GM12892 (cell line): ENCODE measurements at regions not wholly inside any gene's neighbourhood (a gene's known extent, or its start where the extent isn't known, plus 50 kb on each side); places are given as distances from the start of the nearest gene placed in this dataset.
"Not testable (repeated sequence)": the region's sequence is repeated elsewhere in the genome, so short reads cannot be mapped to it uniquely, and the experiment has no call there.

Experiments
- DNase-seq: peaks from one replicate; pipeline ENCODE4 v3.0.0; 2011; ENCODE audit not compliant: insufficient read length
- FAIRE-seq: peaks from 2 replicates; lab custom pipeline; 2011; peaks lifted over from hg19 to GRCh38; lab: Jason Lieb, UNC
- POLR2A ChIP-seq: IDR thresholded peaks from 2 replicates; pipeline ENCODE4 v1.6.1; 2011; ENCODE audit warnings: low read depth, low read length, control low read depth
- POLR2AphosphoS5 ChIP-seq: IDR thresholded peaks from 2 replicates; pipeline ENCODE4 v1.6.1; 2011; ENCODE audit warnings: low read depth, low read length, control low read depth
- TAF1 ChIP-seq: IDR thresholded peaks from 2 replicates; pipeline ENCODE4 v1.6.1; 2011; ENCODE audit warnings: low read depth, mild to moderate bottlenecking, control low read depth, low read length, borderline replicate concordance

DNA sequence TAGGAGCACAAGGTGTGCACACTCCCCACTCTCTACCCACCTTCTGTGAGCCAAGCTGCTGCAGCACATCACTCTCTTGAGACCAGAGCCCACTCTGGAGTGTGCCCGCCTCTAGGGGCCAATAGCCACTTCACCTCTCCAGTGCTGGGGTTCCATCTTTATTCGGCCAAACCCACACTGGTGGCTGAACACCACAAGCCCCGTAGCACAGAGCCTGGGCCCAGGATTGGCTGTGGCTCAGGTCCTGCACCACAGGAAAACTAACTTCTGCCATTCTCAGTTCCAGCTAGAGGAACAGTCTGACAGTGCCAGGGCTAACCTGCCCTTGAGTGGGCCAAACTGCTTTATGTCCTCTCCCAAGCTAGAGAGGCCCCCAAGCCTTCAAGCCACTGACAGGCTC, 111.0 kb upstream of the TOX3 start:
- DNase-seq, result no peak
- FAIRE-seq, result no peak
- no peak for TF ChIP-seq POLR2AphosphoS5
- TF ChIP-seq POLR2A, result no peak
- TF ChIP-seq TAF1, result no peak

DNA sequence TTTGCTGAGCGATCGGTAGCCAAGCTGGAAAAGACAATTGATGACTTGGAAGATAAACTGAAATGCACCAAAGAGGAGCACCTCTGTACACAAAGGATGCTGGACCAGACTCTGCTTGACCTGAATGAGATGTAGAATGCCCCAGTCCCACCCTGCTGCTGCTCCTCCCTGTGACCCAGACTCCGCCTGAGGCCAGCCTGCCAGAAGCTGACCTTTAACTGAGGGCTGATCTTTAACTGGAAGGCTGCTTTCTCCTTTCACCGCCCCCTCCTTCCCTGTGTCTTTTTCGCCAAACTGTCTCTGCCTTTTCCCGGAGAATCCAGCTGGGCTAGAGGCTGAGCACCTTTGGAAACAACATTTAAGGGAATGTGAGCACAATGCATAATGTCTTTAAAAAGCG, 109.0 kb upstream of the TOX3 start:
- not testable (repeated sequence) for FAIRE-seq, DNase-seq

DNA sequence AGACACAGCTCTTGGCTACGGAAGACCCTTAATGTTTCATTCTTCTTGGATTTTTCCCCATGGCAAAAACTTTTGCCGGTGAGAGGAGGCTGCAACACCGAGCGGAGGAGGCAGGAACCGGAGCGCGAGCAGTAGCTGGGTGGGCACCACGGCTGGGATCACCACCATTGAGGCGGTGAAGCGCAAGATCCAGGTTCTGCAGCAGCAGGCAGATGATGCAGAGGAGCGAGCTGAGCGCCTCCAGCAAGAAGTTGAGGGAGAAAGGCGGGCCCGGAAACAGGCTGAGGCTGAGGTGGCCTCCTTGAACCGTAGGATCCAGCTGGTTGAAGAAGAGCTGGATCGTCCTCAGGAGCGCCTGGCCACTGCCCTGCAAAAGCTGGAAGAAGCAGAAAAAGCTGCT, 108.2 kb upstream of the TOX3 start:
- not testable (repeated sequence) for FAIRE-seq, DNase-seq

DNA sequence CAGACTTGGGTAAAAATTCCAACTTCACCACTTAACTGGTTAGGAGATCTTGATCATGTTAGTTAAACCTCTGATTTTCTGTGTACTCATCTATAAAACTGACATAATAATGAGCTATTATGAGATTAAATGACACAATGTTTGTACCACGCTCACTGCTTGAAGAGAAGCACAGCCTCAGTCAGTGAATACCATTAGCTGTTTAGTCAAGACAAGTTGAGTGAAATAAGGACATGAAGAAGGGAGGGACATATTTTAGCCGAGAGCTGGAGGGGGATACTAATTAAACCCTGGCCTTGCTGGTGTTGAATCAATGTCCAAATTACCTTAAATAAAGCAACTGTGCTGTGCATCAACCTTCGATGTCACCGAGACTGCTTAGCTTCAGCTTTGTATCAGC, 105.1 kb upstream of the TOX3 start:
- no peak for FAIRE-seq
- TF ChIP-seq POLR2A, result no peak
- no peak for TF ChIP-seq TAF1
- TF ChIP-seq POLR2AphosphoS5, result no peak
- DNase-seq, result no peak

DNA sequence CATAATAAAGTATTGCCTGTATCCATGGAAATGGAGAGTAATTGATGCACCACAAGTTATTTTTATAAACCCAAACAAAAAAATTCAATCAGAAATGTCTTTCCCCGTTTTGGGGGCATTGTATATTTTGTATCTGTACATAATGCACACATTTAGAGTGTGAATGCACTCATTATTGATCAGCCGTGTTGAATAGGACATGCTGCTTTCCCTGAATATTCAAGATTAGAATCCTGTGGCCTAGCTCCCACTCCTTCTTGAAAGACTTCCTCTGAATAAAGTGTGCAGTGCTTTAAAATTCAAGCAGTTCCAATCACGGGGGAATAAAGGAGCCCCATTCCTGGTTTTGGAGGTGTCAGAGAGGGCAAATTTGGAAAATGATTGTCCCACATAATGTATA, 103.8 kb upstream of the TOX3 start:
- no peak for DNase-seq
- FAIRE-seq, result no peak
- TF ChIP-seq TAF1, result no peak

DNA sequence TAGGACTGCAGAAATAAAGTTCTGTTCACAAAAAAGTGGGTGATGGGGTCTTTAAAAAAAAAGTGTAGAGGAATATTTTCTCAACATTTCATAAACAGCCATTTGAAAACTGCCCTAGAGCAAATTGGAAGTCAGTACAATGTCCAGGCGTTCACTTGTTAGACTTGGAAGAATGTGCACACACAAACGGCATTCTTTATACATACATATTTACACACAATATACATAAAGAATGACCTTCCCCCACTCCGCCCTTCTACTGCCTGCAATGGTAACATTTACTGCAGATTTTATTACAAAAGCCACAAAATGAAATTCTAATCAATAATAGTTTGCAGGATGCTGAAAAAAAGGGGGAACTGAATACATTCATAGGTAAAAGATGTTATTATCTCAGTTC, 103.4 kb upstream of the TOX3 start:
- DNase-seq, result no peak
- TF ChIP-seq POLR2A (no peak), TAF1 (no peak), POLR2AphosphoS5 (no peak)
- FAIRE-seq, result no peak

DNA sequence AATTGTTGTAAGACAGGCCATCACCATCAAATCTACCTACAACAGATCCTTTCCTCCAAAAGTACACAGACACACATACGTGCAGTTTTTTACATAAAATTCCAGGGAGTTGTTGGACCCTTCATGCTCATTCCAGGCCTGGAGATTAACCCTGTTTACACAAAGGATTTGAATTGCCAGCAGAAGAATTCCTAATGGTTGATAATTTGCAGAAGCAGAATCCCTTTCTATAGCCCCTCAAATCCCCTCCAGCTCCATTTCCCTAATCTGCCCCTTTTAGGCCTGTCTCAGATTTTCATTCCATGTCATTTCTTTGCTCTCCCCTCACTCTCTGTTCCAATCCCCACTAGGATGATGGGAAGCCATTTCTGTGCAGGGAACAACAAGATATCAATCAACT, 102.9 kb upstream of the TOX3 start:
- FAIRE-seq (no peak), DNase-seq (no peak)
- TF ChIP-seq POLR2A (no peak), POLR2AphosphoS5 (no peak), TAF1 (no peak)

DNA sequence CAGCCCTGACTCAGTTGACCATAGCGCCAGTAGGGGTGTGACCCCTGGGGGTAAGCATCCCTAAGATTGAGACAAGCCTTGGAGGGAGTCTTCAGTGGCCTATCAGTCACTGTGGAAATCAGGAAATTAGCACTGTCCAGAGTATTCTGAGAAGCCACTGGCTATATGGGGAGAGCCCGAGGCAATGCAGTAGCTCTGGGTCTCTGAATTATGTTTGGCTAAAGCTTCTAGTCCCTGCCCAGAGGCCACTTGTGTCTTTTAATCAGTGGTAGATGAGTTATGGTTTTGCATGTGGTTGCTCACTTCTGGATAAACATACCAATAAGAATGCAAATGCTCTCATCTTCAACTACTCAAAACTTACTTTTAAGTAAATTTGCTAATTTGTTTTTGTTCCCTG, 100.6 kb upstream of the TOX3 start:
- DNase-seq (no peak), FAIRE-seq (no peak)
- TF ChIP-seq TAF1 (no peak), POLR2AphosphoS5 (no peak), POLR2A (no peak)

DNA sequence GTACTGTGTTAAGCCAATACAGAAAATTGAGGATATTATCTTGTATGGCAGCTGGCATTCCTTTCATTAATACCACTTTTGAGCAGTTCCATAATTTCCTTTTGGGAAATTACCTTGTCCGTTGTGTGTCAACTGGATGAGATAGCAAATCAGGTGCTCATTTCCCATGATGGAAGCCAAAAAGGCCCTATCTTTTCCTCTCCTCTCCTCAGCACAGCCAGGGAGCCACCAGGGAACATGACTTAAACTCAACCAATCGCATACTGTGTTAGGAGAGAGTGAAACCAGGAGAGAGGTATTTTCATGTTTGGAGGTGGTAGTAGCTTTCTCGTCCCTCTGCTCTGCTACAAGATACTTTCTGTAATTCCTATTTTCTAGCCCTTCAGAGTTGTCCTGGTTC, 96.1 kb upstream of the TOX3 start:
- no peak for TF ChIP-seq POLR2AphosphoS5
- TF ChIP-seq POLR2A, result no peak
- no peak for TF ChIP-seq TAF1
- FAIRE-seq (no peak), DNase-seq (no peak)

DNA sequence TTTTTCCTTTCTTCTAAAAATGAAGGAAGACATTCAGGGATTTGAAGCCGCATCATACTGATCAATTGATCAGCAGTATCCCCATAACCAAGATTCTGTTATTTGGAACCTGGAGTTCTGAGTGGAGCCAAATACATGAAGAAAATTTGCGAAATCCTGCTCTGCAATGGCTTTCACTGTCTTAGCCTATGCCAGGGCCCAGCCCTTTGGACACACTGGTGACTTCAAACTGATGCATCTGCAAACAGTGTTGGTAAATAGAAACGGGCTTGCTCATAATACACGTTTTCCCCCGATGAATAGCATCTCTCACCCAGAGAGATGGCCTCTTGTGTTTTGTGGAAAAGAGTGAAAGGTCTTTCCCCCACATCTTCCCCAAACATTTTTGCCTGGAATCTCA, 87.6 kb upstream of the TOX3 start:
- TF ChIP-seq TAF1, result no peak
- no peak for TF ChIP-seq POLR2AphosphoS5
- no peak for TF ChIP-seq POLR2A
- no peak for FAIRE-seq
- DNase-seq, result no peak

DNA sequence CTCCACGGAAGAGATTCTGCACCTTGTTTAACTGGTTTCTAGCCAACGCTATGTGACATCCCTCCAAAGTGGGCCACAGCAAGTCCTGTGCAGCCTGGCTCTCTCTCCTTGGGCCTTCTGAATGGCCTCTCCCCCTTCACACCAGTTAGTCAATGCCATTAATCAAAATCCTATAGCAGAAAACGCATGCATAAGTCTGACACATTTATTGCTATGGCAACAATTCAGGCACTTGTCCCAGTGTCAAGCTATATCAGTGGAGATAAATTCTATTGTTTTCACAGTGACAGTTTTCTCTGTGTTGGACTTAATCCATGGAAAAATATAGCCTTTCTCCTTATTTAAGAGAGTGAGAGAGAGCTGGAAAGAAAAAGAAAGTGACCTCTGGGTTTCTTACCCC, 87.2 kb upstream of the TOX3 start:
- no peak for FAIRE-seq
- DNase-seq, result no peak
- TF ChIP-seq POLR2A (no peak), TAF1 (no peak), POLR2AphosphoS5 (no peak)

DNA sequence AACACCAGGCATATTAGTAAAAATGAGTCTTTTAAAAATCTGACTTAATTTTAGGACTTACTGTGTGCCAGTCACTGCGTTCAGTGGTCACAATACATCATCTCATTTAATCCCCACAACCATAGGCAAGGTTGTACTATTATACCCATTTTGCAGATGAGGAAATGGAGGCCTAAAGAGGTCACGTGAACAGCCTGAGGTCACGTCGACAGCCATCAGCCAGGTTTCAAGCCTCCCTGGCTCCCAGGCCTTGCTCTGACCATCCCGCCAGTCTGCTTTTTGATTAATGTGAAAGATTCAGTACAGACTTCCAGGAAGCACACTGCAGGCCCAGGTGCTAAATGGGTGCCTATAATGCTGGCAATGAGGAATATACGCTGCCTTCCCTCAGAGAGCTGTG, 86.3 kb upstream of the TOX3 start:
- FAIRE-seq, result no peak
- DNase-seq, result no peak
- TF ChIP-seq POLR2AphosphoS5 (no peak), POLR2A (no peak), TAF1 (no peak)

DNA sequence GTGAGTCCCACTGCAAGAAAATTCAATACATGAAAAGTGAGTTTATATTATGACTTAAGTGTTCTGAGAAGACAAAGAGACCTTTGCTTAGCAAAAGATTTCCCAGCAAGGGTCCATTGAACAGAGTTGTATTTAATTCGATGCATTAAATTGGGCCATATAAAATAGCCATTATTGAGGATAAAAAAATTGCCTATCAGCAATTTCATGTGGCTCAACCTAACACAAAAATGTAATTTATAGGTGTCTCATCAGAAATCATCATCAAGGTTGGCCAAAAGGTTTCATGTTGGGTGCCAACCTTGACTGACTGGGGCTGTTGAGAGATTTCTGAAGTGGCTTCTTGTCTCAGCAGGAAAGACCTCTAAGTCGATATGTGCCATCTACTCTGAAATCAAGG, 84.8 kb upstream of the TOX3 start:
- TF ChIP-seq POLR2AphosphoS5, result no peak
- no peak for TF ChIP-seq POLR2A
- no peak for TF ChIP-seq TAF1
- no peak for DNase-seq
- FAIRE-seq, result no peak

DNA sequence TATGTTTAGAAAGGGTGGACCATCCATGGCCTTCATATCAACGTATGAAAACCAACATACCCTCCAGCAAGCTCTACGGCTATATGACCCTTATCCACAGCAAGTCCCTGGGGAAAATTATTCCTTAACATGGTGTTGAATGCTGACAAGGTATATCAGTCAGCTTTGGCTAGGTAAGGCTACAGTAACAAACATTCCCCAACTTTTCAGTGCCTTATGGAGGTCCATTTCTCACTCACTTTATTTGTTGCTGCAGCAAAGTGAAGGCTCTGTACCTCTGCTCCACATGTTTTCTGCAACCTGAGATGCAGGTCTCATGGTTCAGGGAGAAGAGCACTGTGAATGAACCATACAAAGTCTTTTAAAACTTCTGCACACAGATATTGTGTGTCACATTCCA, 83.8 kb upstream of the TOX3 start:
- FAIRE-seq (no peak), DNase-seq (no peak)
- TF ChIP-seq POLR2AphosphoS5 (no peak), TAF1 (no peak), POLR2A (no peak)
